Breast epithelium (tissue), 4 donors: ENCODE measurements at regions not wholly inside any gene's neighbourhood (a gene's known extent, or its start where the extent isn't known, plus 50 kb on each side); places are given as distances from the start of the nearest gene placed in this dataset.
"Not testable (repeated sequence)": the region's sequence is repeated elsewhere in the genome, so short reads cannot be mapped to it uniquely, and the experiment has no call there.

Experiments used
- DNase-seq, 2 donors: peaks; one replicate each; pipeline ENCODE4 v3.0.0-alpha.2; 2019; ENCODE audit warnings: low spot score in 2 of 2
- H3K27ac ChIP-seq, 2 donors: fragments of 200-600 bp; sonication (generic) in 1 of 2; one replicate each; pipeline ENCODE4 v1.5.1; 2016 to 2019; ENCODE audit warnings: mild to moderate bottlenecking in 1 of 2
- H3K27me3 ChIP-seq, 2 donors: fragments of 200-600 bp; sonication (generic) in 1 of 2; one replicate each; pipeline versions ENCODE4 v1.5.1 to v1.6.0; 2017 to 2019; ENCODE audit warnings: control low read depth in 1 of 2, mild to moderate bottlenecking in 1 of 2
- H3K36me3 ChIP-seq: fragments of 200-600 bp; one replicate; pipeline ENCODE4 v1.5.1; 2019
- H3K4me1 ChIP-seq, 2 donors: fragments of 200-600 bp; sonication (generic); one replicate each; pipeline ENCODE4 v1.5.1; 2016 to 2019; ENCODE audit warnings: control low read depth in 1 of 2
- H3K4me3 ChIP-seq, 3 donors: fragments of 200-600 bp; sonication (generic); 1 replicate in 2 of 3; 2 replicates in 1 of 3; pipeline ENCODE4 v1.5.1; 2016 to 2019; ENCODE audit warnings: mild to moderate bottlenecking in 3 of 3, moderate library complexity in 2 of 3
- H3K9me3 ChIP-seq, 2 donors: fragments of 200-600 bp; sonication (generic) in 1 of 2; one replicate each; pipeline ENCODE4 v1.5.1; 2016 to 2019; ENCODE audit warnings: control low read depth in 1 of 2
- POLR2A ChIP-seq: fragments of 450-650 bp; IDR thresholded peaks from one replicate; pipeline ENCODE4 v1.6.1; 2016; ENCODE audit warnings: antibody characterized with exemption, mild to moderate bottlenecking, moderate library complexity
- POLR2AphosphoS5 ChIP-seq, 3 donors: sonication (generic); formaldehyde crosslinking; IDR thresholded peaks; one replicate each; pipeline ENCODE4 v1.6.1; 2017; ENCODE audit warnings: antibody characterized with exemption in 3 of 3
- intact Hi-C: fragments of 100-400 bp; cut with DNase I; formaldehyde crosslinking; loops from one replicate; pipeline ENCODE4 v1.15.1; 2023; ENCODE audit warnings: low total_unique reads
- TF ChIP-seq, protein P1 (sequence below), 3 donors: fragments of 450-650 bp; IDR thresholded peaks; one replicate each; pipeline ENCODE4 v1.5.1; 2016 to 2017; ENCODE audit warnings: antibody characterized with exemption in 3 of 3, mild to moderate bottlenecking in 3 of 3, moderate library complexity in 3 of 3

DNA sequence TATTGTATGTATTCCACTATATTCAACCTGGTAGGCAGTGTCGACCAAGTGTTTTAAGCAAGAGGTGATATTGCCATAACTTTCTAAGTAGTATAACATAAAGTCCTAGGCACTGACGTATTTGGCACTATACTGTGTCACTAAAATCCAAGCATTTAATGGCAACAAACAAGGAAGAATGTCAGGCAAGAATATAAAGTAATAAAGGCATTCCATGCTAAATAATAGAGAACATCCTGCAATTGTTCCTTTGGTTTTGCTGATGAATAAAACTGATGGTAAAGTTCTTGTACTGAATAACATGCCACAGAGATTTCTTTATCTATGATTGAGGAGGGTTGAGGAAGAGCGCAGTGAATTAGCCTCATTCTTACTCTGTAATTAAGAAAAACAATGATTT, 256.9 kb downstream of the HINT1 start:
- H3K27me3 ChIP-seq = no peaks in the 10 kb centered on the region
- no peak overlapping the region for H3K27ac ChIP-seq
- no peak overlapping the region for H3K4me3 ChIP-seq
- no peak for DNase-seq
- intact Hi-C loops = no loop called here
- H3K4me1 ChIP-seq = no peaks in the 10 kb centered on the region
- TF ChIP-seq, protein P1, sequence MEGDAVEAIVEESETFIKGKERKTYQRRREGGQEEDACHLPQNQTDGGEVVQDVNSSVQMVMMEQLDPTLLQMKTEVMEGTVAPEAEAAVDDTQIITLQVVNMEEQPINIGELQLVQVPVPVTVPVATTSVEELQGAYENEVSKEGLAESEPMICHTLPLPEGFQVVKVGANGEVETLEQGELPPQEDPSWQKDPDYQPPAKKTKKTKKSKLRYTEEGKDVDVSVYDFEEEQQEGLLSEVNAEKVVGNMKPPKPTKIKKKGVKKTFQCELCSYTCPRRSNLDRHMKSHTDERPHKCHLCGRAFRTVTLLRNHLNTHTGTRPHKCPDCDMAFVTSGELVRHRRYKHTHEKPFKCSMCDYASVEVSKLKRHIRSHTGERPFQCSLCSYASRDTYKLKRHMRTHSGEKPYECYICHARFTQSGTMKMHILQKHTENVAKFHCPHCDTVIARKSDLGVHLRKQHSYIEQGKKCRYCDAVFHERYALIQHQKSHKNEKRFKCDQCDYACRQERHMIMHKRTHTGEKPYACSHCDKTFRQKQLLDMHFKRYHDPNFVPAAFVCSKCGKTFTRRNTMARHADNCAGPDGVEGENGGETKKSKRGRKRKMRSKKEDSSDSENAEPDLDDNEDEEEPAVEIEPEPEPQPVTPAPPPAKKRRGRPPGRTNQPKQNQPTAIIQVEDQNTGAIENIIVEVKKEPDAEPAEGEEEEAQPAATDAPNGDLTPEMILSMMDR (IDR thresholded peaks at IDR 0.05) = no peak
- H3K9me3 ChIP-seq = peaks cover 0 to 14% of the 10 kb centered on the region in 2 donors
- no peaks in the 10 kb centered on the region for H3K36me3 ChIP-seq

DNA sequence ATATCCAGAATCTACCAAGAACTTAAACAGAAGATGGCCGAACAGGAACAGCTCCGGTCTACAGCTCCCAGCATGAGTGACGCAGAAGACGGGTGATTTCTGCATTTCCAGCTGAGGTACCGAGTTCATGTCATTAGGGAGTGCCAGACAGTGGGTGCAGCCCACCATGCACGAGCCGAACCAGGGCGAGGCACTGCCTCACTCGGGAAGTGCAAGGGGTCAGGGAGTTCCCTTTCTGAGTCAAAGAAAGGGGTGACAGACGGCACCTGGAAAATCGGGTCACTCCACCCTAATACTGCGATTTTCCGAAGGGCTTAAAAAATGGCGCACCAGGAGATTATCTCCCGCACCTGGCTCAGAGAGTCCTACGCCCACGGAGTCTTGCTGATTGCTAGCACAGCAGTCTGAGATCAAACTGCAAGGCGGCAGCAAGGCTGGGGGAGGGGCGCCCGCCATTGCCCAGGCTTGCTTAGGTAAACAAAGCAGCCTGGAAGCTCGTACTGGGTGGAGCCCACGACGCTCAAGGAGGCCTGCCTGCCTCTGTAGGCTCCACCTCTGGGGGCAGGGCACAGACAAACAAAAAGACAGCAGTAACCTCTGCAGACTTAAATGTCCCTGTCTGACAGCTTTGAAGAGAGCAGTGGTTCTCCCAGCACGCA, 267.4 kb downstream of the HINT1 start:
- H3K27ac ChIP-seq, H3K27me3 ChIP-seq, intact Hi-C loops, H3K4me3 ChIP-seq, H3K36me3 ChIP-seq, H3K4me1 ChIP-seq, DNase-seq, H3K9me3 ChIP-seq: not testable (repeated sequence)

DNA sequence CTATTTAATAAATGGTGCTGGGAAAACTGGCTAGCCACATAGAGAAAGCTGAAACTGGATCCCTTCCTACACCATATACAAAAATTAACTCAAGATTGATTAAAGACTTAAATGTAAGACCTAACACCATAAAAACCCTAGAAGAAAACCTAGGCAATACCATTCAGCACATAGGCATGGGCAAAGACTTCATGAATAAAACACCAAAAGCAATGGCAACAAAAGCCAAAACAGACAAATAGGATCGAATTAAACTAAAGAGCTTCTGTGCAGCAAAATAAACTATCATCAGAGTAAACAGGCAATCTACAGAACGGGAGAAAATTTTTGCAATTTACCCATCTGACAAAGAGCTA, 267.9 kb downstream of the HINT1 start:
- intact Hi-C loops, H3K9me3 ChIP-seq, H3K4me3 ChIP-seq, H3K27me3 ChIP-seq, DNase-seq, H3K4me1 ChIP-seq, H3K36me3 ChIP-seq, H3K27ac ChIP-seq: not testable (repeated sequence)

DNA sequence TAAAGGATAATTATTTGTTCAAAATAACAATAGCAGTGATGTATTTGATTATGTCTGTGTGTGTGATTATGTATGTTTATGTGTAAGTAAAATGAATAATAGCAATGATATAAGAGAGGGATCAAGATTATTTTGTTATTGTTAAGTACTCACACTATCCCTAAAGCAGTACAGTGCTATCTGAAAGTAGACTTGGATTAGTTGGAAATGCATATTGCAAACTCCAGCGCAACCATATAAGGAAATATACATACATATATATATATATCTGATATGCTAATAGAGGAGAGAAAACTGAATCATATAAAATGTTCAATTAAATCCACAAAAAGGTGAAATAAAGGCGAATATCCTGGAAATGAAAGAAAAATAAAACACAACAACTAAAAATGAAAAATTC, 268.4 kb downstream of the HINT1 start:
- no peaks in the 10 kb centered on the region for H3K4me1 ChIP-seq
- TF ChIP-seq POLR2A = no peak
- TF ChIP-seq, protein P1 (IDR thresholded peaks at IDR 0.05) = no peak
- no peak for TF ChIP-seq POLR2AphosphoS5 (IDR thresholded peaks at IDR 0.05)

DNA sequence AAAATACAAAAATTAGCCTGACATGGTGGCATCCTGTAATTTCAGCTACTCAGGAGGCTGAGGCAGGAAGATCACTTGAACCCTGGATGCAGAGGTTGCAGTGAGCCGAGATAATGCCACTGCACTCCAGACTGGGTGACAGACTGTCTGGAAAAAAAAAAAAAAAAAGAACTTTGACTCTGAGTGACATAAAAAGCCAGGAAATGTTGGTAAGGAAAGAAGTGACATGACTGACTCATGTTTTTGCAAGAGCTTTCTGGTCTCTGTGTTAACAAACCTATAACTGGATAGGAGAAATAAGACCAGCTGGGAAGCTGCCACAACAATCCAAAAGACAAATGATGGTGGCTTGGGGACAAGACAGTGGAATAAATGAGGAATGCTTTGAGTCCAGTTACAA, 272.1 kb downstream of the HINT1 start:
- Histone ChIP-seq H3K9me3 (peaks cover 3 to 8% of the 10 kb centered on the region in 2 donors), H3K27me3 (no peaks in the 10 kb centered on the region), H3K4me3 (no peak overlapping the region), H3K4me1 (no peaks in the 10 kb centered on the region), H3K27ac (no peak overlapping the region), H3K36me3 (no peaks in the 10 kb centered on the region)
- intact Hi-C loops = no loop called here
- TF ChIP-seq, protein P1 (IDR thresholded peaks at IDR 0.05) = no peak
- TF ChIP-seq POLR2AphosphoS5 (IDR thresholded peaks at IDR 0.05) (no peak), POLR2A (no peak)
- no peak for DNase-seq

More for the DNA sequence above, 268.4 kb downstream of the HINT1 start:
- Histone ChIP-seq H3K9me3 (peaks cover 3 to 8% of the 10 kb centered on the region in 2 donors), H3K36me3 (no peaks in the 10 kb centered on the region), H3K27ac (no peak overlapping the region), H3K27me3 (no peaks in the 10 kb centered on the region), H3K4me3 (no peak overlapping the region)
- no peak for DNase-seq
- intact Hi-C loops = no loop called here

DNA sequence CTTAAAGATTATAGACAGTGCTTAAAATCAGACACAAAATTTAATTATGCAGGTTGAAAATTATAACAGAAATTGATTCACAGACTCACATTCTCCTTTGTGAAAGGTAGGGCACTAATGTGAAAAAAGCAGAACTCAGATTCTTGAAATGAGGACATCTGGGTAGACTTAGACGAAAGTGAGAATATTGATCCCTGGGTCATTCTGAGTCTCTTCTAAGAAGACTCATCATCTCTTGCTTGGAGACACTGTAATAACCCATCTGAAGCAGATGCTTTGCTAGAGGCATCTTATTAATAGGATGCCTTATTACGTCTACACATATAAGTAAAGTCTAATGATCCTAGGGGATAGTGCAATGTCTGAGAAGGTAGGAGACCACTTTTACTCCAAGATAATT, 274.4 kb downstream of the HINT1 start:
- no peak for DNase-seq
- Histone ChIP-seq H3K27ac (no peak overlapping the region), H3K36me3 (no peaks in the 10 kb centered on the region), H3K9me3 (peaks cover 0 to 8% of the 10 kb centered on the region in 2 donors), H3K4me1 (no peaks in the 10 kb centered on the region), H3K4me3 (no peak overlapping the region), H3K27me3 (no peaks in the 10 kb centered on the region)
- TF ChIP-seq POLR2AphosphoS5 (IDR thresholded peaks at IDR 0.05) (no peak), POLR2A (no peak)
- TF ChIP-seq, protein P1 (IDR thresholded peaks at IDR 0.05) = no peak
- intact Hi-C loops = no loop called here
